H1 (cell line): ENCODE measurements at regions not wholly inside any gene's neighbourhood (a gene's known extent, or its start where the extent isn't known, plus 50 kb on each side); places are given as distances from the start of the nearest gene placed in this dataset.

Experiments used
- CTCF ChIA-PET: fragments of 300-600 bp; sonication (Branson Sonifier 250); formaldehyde crosslinking; loops from one replicate; lab custom pipeline; 2021; ENCODE audit not compliant: partially characterized antibody; lab: Charles Lee
- POLR2A ChIA-PET: fragments of 300-600 bp; sonication (Branson Sonifier 250); formaldehyde crosslinking; loops from one replicate; lab custom pipeline; 2021; ENCODE audit warnings: inconsistent platforms; ENCODE audit not compliant: partially characterized antibody; lab: Charles Lee
- DNase-seq, 2 experiments: peaks; one replicate each; pipeline versions ENCODE4 v3.0.0 to v3.0.0-alpha.2; 2010 to 2022; ENCODE audit warnings: low spot score in 2 of 2, low read depth in 1 of 2, mixed read lengths in 1 of 2
- FAIRE-seq: peaks from 2 replicates; lab custom pipeline; 2011; peaks lifted over from hg19 to GRCh38; lab: Jason Lieb, UNC
- H2AFZ ChIP-seq: 2 replicates; pipeline ENCODE4 v1.8.1; 2012; ENCODE audit warnings: low read length, inconsistent platforms
- H2AK5ac ChIP-seq: 2 replicates; pipeline ENCODE4 v1.6.1; 2013; ENCODE audit warnings: low read depth, low read length
- H2BK120ac ChIP-seq: replicated peaks from 2 replicates; pipeline ENCODE3; 2013; ENCODE audit warnings: low read depth, low read length, inconsistent platforms
- H2BK12ac ChIP-seq: 2 replicates; pipeline ENCODE4 v1.6.1; 2013; ENCODE audit warnings: low read depth, low read length
- H2BK15ac ChIP-seq: 2 replicates; pipeline ENCODE4 v1.6.1; 2013; ENCODE audit warnings: low read length
- H2BK20ac ChIP-seq: 2 replicates; pipeline ENCODE4 v1.6.1; 2013; ENCODE audit warnings: low read length
- H2BK5ac ChIP-seq: 2 replicates; pipeline ENCODE4 v1.6.1; 2013; ENCODE audit warnings: low read depth, low read length
- H3K14ac ChIP-seq: 2 replicates; pipeline ENCODE4 v1.6.1; 2013; ENCODE audit warnings: inconsistent platforms; ENCODE audit not compliant: insufficient read length
- H3K18ac ChIP-seq: 2 replicates; pipeline ENCODE4 v1.6.1; 2013; ENCODE audit warnings: low read length; ENCODE audit errors: extremely low read depth
- H3K23ac ChIP-seq: 2 replicates; pipeline ENCODE4 v1.6.1; 2013; ENCODE audit warnings: inconsistent platforms; ENCODE audit not compliant: insufficient read length
- H3K23me2 ChIP-seq: 2 replicates; pipeline ENCODE4 v1.6.1; 2013; ENCODE audit warnings: low read depth, low read length
- H3K27ac ChIP-seq: 2 replicates; pipeline ENCODE4 v1.6.1; 2011; ENCODE audit warnings: low read depth, low read length, inconsistent platforms
- H3K27me3 ChIP-seq, 4 experiments: replicated peaks in 1 of 4; 1 replicate in 1 of 4; 2 replicates in 3 of 4; pipeline versions ENCODE4 v1.6.1 to v1.8.1; 2011 to 2013; ENCODE audit warnings: low read length in 3 of 4, mild to moderate bottlenecking in 3 of 4, inconsistent platforms in 2 of 4, mixed read lengths in 2 of 4, moderate library complexity in 1 of 4; ENCODE audit not compliant: control insufficient read depth in 3 of 4, insufficient read depth in 3 of 4; ENCODE audit errors: extremely low read depth in 1 of 4
- H3K36me3 ChIP-seq, 4 experiments: 2 replicates each; pipeline versions ENCODE4 v1.6.1 to v1.8.1; 2011 to 2013; ENCODE audit warnings: mild to moderate bottlenecking in 4 of 4, low read length in 3 of 4, moderate library complexity in 2 of 4, control low read depth in 1 of 4, inconsistent platforms in 1 of 4; ENCODE audit not compliant: insufficient read depth in 4 of 4, control insufficient read depth in 2 of 4
- H3K4ac ChIP-seq: replicated peaks from 2 replicates; pipeline ENCODE3; 2013; ENCODE audit warnings: low read length, low read depth, mixed read lengths, inconsistent platforms; ENCODE audit not compliant: insufficient read length
- H3K4me1 ChIP-seq, 4 experiments: replicated peaks in 1 of 4; 1 replicate in 1 of 4; 2 replicates in 3 of 4; pipeline versions ENCODE4 v1.6.1 to v1.8.1; 2011 to 2013; ENCODE audit warnings: low read length in 3 of 4, inconsistent platforms in 2 of 4, mixed read lengths in 1 of 4; ENCODE audit not compliant: insufficient read depth in 4 of 4, control insufficient read depth in 3 of 4
- H3K4me2 ChIP-seq, 2 experiments: 2 replicates each; pipeline versions ENCODE4 v1.6.1 to v1.8.1; 2011 to 2013; ENCODE audit warnings: low read depth in 2 of 2, low read length in 2 of 2, control low read depth in 1 of 2, inconsistent platforms in 1 of 2, mild to moderate bottlenecking in 1 of 2; ENCODE audit not compliant: insufficient read depth in 1 of 2
- H3K4me3 ChIP-seq, 4 experiments: fragments of 200-600, 300-600 bp in 1 of 4; sonication (generic), shearing (Covaris generic), sonication (Bioruptor Twin) in 1 of 4; 2 replicates each; pipeline versions ENCODE4 v1.5.1 to v1.8.1; 2011 to 2016; ENCODE audit warnings: low read length in 4 of 4, low read depth in 3 of 4, control low read depth in 2 of 4, inconsistent platforms in 2 of 4, mild to moderate bottlenecking in 2 of 4, mixed read lengths in 1 of 4, moderate library complexity in 1 of 4; ENCODE audit not compliant: insufficient read depth in 2 of 4; ENCODE audit errors: extremely low read depth in 1 of 4
- H3K56ac ChIP-seq: replicated peaks from 2 replicates; pipeline ENCODE3; 2013; ENCODE audit warnings: low read depth, mild to moderate bottlenecking, mixed read lengths, low read length, inconsistent platforms; ENCODE audit not compliant: insufficient read length
- H3K79me1 ChIP-seq: 2 replicates; pipeline ENCODE4 v1.6.1; 2013; ENCODE audit warnings: low read depth, low read length, control low read depth
- H3K79me2 ChIP-seq, 2 experiments: 2 replicates each; pipeline versions ENCODE4 v1.6.1 to v1.8.1; 2012 to 2013; ENCODE audit warnings: low read length in 2 of 2, mild to moderate bottlenecking in 2 of 2, inconsistent platforms in 1 of 2; ENCODE audit not compliant: insufficient read depth in 2 of 2, control insufficient read depth in 1 of 2
- H3K9ac ChIP-seq, 4 experiments: replicated peaks in 1 of 4; 1 replicate in 1 of 4; 2 replicates in 3 of 4; pipeline versions ENCODE4 v1.6.1 to v1.8.1; 2011 to 2013; ENCODE audit warnings: low read depth in 3 of 4, low read length in 3 of 4, control low read depth in 2 of 4, mild to moderate bottlenecking in 2 of 4, moderate library complexity in 2 of 4, inconsistent platforms in 1 of 4; ENCODE audit errors: extremely low read depth in 1 of 4
- H3K9me3 ChIP-seq, 2 experiments: 2 replicates each; pipeline versions ENCODE4 v1.6.1 to v1.8.1; 2012 to 2013; ENCODE audit warnings: mild to moderate bottlenecking in 2 of 2, moderate library complexity in 2 of 2, control low read depth in 1 of 2, inconsistent platforms in 1 of 2, low read depth in 1 of 2, low read length in 1 of 2, mixed read lengths in 1 of 2; ENCODE audit not compliant: insufficient read depth in 2 of 2
- H4K20me1 ChIP-seq, 2 experiments: replicated peaks in 1 of 2; 2 replicates each; pipeline versions ENCODE3 to v1.8.1; 2011 to 2013; ENCODE audit warnings: inconsistent platforms in 2 of 2, low read length in 2 of 2, mild to moderate bottlenecking in 1 of 2; ENCODE audit not compliant: insufficient read depth in 2 of 2, control insufficient read depth in 1 of 2
- H4K5ac ChIP-seq: 2 replicates; pipeline ENCODE4 v1.6.1; 2013; ENCODE audit warnings: low read length, low read depth, mixed read lengths, inconsistent platforms; ENCODE audit not compliant: insufficient read length
- H4K8ac ChIP-seq: 2 replicates; pipeline ENCODE4 v1.8.0; 2013; ENCODE audit warnings: mild to moderate bottlenecking, moderate library complexity, low read length, inconsistent platforms; ENCODE audit not compliant: insufficient read depth; ENCODE audit errors: extremely low read depth
- H4K91ac ChIP-seq: replicated peaks from 2 replicates; pipeline ENCODE3; 2013; ENCODE audit warnings: low read length, mixed read lengths, inconsistent platforms; ENCODE audit not compliant: insufficient read length
- TCF12 ChIP-seq: IDR thresholded peaks from 2 replicates; pipeline ENCODE4 v1.6.1; 2011; ENCODE audit warnings: low read depth, mild to moderate bottlenecking, low read length
- WGBS, 2 experiments: shearing (Covaris generic) in 1 of 2; methylation state at CpG; one replicate each; pipeline versions ENCODE4 v1.1.6 to v1.1.7; 2013 to 2015; ENCODE audit warnings: low lambda C conversion rate in 2 of 2, mixed read lengths in 2 of 2, inconsistent platforms in 1 of 2, low coverage in 1 of 2, missing lambda C conversion rate in 1 of 2; ENCODE audit not compliant: insufficient replicate concordance in 2 of 2, insufficient coverage in 1 of 2, insufficient read length in 1 of 2; ENCODE audit errors: extremely low coverage in 1 of 2, missing lambda C conversion rate in 1 of 2; 5-methylcytosine and 5-hydroxymethylcytosine counted together

GRCh38 chr5:67417839-67418238, 221.2 kb upstream of the CD180 start:
- Histone ChIP-seq H3K56ac (no peak overlapping the region), H3K4me3 (peak overlapping the region in 1 of 4 experiments; percentile 18; a peak in 2 of 8 replicates), H2BK5ac (no peak overlapping the region), H3K23me2 (peaks cover 2% of the 10 kb centered on the region; the same call in 1 of the 2 replicates), H3K9me3 (no peaks in the 10 kb centered on the region), H3K14ac (no peak overlapping the region), H3K9ac (no peak overlapping the region), H3K27me3 (no peaks in the 10 kb centered on the region; a peak in 1 of 7 replicates), H3K18ac (no peak overlapping the region), H4K8ac (no peak overlapping the region), H3K79me1 (no peaks in the 10 kb centered on the region), H2BK12ac (no peak overlapping the region), H4K20me1 (no peaks in the 10 kb centered on the region), H3K4ac (no peak overlapping the region), H3K36me3 (no peaks in the 10 kb centered on the region), H2BK15ac (no peak overlapping the region), H3K27ac (no peak overlapping the region), H2BK120ac (no peak overlapping the region), H2AK5ac (no peak overlapping the region), H3K4me2 (peak overlapping the region in 1 of 2 experiments; percentile 31; a peak in 2 of 4 replicates), H4K91ac (no peak overlapping the region), H2AFZ (no peak overlapping the region), H4K5ac (no peak overlapping the region), H2BK20ac (no peak overlapping the region), H3K79me2 (no peaks in the 10 kb centered on the region), H3K4me1 (peaks cover 0 to 7% (median 4%) of the 10 kb centered on the region in 4 experiments; a peak in 4 of 7 replicates), H3K23ac (no peak overlapping the region)
- ChIA-PET CTCF (no interaction called here), POLR2A (no interaction called here)
- WGBS, 2 experiments, result 33% methylated on average over 2 of the region's 2 CpGs; no CpG with 5 or more reads in 1 of the 2 experiments
- DNase-seq, result no peak
- FAIRE-seq, result peak; percentile 62
- no peak for TF ChIP-seq TCF12
